T-cell (primary cell): ENCODE measurements at regions not wholly inside any gene's neighbourhood (a gene's known extent, or its start where the extent isn't known, plus 50 kb on each side); places are given as distances from the start of the nearest gene placed in this dataset.

Experiments
- ATAC-seq, 4 experiments: fragments of 200-7000 bp in 3 of 4; fragments of 150-1000 bp in 1 of 4; cut with Tn5 transposase; replicated peaks in 1 of 4; 1 replicate in 3 of 4; 2 replicates in 1 of 4; pipeline ENCODE4 v1.10.0; 2021; ENCODE audit warnings: moderate library complexity in 3 of 4, mild to moderate bottlenecking in 2 of 4, moderate number of reproducible peaks in 1 of 4
- CTCF ChIA-PET, 2 donors: fragments of 300-600 bp; sonication (Branson Sonifier 250); formaldehyde crosslinking; loops; one replicate each; lab custom pipeline; 2022; ENCODE audit warnings: antibody characterized with exemption in 2 of 2; lab: Charles Lee
- POLR2A ChIA-PET, 2 donors: fragments of 300-600 bp; sonication (Branson Sonifier 250); formaldehyde crosslinking; loops; one replicate each; lab custom pipeline; 2022; ENCODE audit warnings: antibody characterized with exemption in 2 of 2; lab: Charles Lee
- DNase-seq, 35 experiments: peaks; one replicate each; pipeline versions ENCODE4 v3.0.0 to v3.0.0-alpha.2; 2013 to 2023
- H3K27ac ChIP-seq: one replicate; pipeline ENCODE4 v1.5.1; 2013; ENCODE audit warnings: low read length
- H3K27me3 ChIP-seq, 2 experiments: replicated peaks in 1 of 2; 1 replicate in 1 of 2; 2 replicates in 1 of 2; pipeline versions ENCODE4 v1.6.1 to v1.7.0; 2013; ENCODE audit warnings: low read length in 1 of 2, mixed read lengths in 1 of 2; ENCODE audit not compliant: control insufficient read depth in 2 of 2, insufficient read depth in 2 of 2; ENCODE audit errors: extremely low read depth in 1 of 2
- H3K36me3 ChIP-seq, 2 donors: 1 replicate in 1 of 2; 2 replicates in 1 of 2; pipeline versions ENCODE4 v1.6.1 to v1.7.0; 2013; ENCODE audit warnings: low read length in 1 of 2; ENCODE audit not compliant: control insufficient read depth in 2 of 2, insufficient read depth in 1 of 2; ENCODE audit errors: extremely low read depth in 1 of 2
- H3K4me1 ChIP-seq, 2 experiments: 1 replicate in 1 of 2; 2 replicates in 1 of 2; pipeline versions ENCODE4 v1.6.1 to v1.7.0; 2013; ENCODE audit warnings: low read length in 2 of 2, mixed read lengths in 1 of 2; ENCODE audit not compliant: insufficient read depth in 2 of 2, control insufficient read depth in 1 of 2; ENCODE audit errors: extremely low read depth in 1 of 2
- H3K4me3 ChIP-seq, 2 donors: 1 replicate in 1 of 2; 2 replicates in 1 of 2; pipeline versions ENCODE4 v1.5.1 to v1.7.0; 2013; ENCODE audit warnings: mild to moderate bottlenecking in 2 of 2, low read length in 1 of 2, moderate library complexity in 1 of 2; ENCODE audit not compliant: control insufficient read depth in 1 of 2; ENCODE audit errors: extremely low read depth in 1 of 2
- H3K9me3 ChIP-seq: 2 replicates; pipeline ENCODE4 v1.7.0; 2013
- H3K27ac Mint-ChIP-seq, 2 donors: one replicate each; pipeline ENCODE4 v1.8.0; 2020 to 2021; ENCODE audit warnings: mild to moderate bottlenecking in 2 of 2, mixed read lengths in 2 of 2
- H3K27me3 Mint-ChIP-seq, 2 donors: one replicate each; pipeline ENCODE4 v1.8.0; 2021 to 2022; ENCODE audit warnings: mixed read lengths in 2 of 2
- H3K36me3 Mint-ChIP-seq: one replicate; pipeline ENCODE4 v1.8.0; 2021; ENCODE audit warnings: mixed read lengths
- H3K4me1 Mint-ChIP-seq, 3 donors: one replicate each; pipeline ENCODE4 v1.8.0; 2020 to 2022; ENCODE audit warnings: mixed read lengths in 3 of 3, mild to moderate bottlenecking in 1 of 3
- H3K4me3 Mint-ChIP-seq, 3 donors: one replicate each; pipeline ENCODE4 v1.8.0; 2020 to 2022; ENCODE audit warnings: mild to moderate bottlenecking in 3 of 3, mixed read lengths in 3 of 3, moderate library complexity in 3 of 3
- H3K9me3 Mint-ChIP-seq, 3 donors: one replicate each; pipeline ENCODE4 v1.8.0; 2020 to 2022; ENCODE audit warnings: mixed read lengths in 3 of 3
- WGBS: methylation state at CpG from one replicate; pipeline ENCODE4 v1.1.5; 2013; ENCODE audit warnings: missing lambda C conversion rate; ENCODE audit not compliant: insufficient coverage; 5-methylcytosine and 5-hydroxymethylcytosine counted together

DNA sequence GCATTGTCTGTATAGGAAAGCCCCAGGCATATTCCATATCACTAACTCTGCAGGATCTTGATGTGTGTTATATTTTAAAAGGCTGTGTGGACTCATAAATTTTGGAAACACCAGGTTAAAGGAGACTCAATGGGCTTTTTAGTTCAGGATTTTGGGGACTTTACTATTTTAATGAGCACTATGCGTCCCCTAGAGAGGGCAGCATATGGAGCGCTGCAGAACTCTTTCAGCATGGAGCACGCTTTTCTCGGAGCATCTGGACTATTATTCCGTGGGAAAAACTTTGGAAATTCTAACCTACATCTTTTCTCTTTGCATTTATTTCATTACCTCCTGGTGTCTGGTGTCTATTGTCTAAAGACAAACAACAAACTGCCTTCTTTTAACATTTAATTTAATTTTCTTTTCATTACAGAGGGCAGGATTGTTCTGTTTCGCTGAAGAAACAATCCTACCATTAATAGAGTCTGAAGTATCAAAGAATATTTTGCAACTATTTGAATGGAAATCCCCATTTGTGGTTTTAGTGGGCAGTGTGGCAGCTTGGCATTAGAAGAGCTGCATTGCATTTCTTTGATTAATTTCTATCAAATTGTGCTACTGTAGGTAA, 399.9 kb upstream of the HSF2 start:
- H3K36me3 ChIP-seq, result no peaks in the 10 kb centered on the region
- no peaks in the 10 kb centered on the region for H3K27me3 ChIP-seq
- no peaks in the 10 kb centered on the region for H3K4me1 ChIP-seq
- ATAC-seq, result no peak
- CTCF ChIA-PET, result no interaction called here
- Mint-ChIP-seq H3K4me1 (no peaks in the 10 kb centered on the region), H3K36me3 (no peaks in the 10 kb centered on the region), H3K9me3 (no peaks in the 10 kb centered on the region), H3K27ac (no peak overlapping the region), H3K4me3 (no peak overlapping the region), H3K27me3 (peaks cover 0 to 9% of the 10 kb centered on the region in 2 donors)
- H3K4me3 ChIP-seq, result no peak overlapping the region
- POLR2A ChIA-PET, result no interaction called here
- no peak for DNase-seq
- 74% methylated on average over 5 of the region's 6 CpGs for WGBS
- no peak overlapping the region for H3K27ac ChIP-seq
- no peaks in the 10 kb centered on the region for H3K9me3 ChIP-seq

DNA sequence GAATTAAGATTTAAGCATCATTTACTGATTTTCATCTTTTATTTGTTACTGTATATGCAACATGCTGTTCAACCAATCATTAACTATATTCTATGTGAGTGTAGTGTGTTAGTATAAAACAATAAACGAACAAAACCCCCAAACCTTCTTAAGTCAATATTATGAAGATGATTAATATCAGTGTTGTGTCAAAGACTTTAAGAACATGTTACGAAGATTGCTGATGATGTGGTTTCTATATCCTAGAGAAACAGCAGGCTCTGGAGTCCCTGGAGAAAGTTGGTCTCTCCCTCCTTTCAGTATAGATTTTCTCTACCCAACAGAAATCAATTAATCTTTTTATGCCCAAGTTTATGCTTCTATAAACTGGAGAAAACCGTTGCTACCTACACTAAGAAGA, 393.8 kb upstream of the HSF2 start:
- POLR2A ChIA-PET, result no interaction called here
- Mint-ChIP-seq H3K4me1 (peaks cover 3 to 10% (median 6%) of the 10 kb centered on the region in 3 donors), H3K27ac (no peak overlapping the region), H3K4me3 (no peak overlapping the region), H3K36me3 (no peaks in the 10 kb centered on the region), H3K9me3 (no peaks in the 10 kb centered on the region), H3K27me3 (peaks cover 0 to 9% of the 10 kb centered on the region in 2 donors)
- ATAC-seq, result no peak
- Histone ChIP-seq H3K27me3 (no peaks in the 10 kb centered on the region), H3K36me3 (no peaks in the 10 kb centered on the region), H3K4me3 (no peak overlapping the region), H3K9me3 (no peaks in the 10 kb centered on the region), H3K4me1 (no peaks in the 10 kb centered on the region), H3K27ac (no peak overlapping the region)
- CTCF ChIA-PET, result no interaction called here
- no CpG with 5 or more reads among the region's 3 CpGs for WGBS
- no peak for DNase-seq

DNA sequence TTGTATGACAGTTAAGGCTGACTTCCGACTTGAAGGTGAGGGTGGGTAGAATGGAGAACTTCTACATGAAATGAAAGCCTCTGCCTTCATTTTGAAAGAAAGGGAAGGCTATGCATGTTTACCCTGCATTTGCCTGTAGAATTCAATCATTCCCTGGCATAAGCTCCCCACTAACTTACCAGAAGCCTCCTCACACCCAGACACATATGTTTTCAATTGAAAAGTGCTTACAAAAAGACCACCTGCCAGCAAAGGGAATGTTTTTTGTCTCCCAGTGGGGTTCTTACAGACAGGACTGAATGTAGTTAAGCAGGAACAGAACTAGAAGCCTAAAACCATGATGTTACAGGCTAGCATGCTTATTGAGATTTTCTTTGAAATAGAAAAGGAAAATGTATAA, 392.1 kb upstream of the HSF2 start:
- CTCF ChIA-PET, result no interaction called here
- WGBS, result no CpG with 5 or more reads among the region's 1 CpG
- Histone ChIP-seq H3K27me3 (no peaks in the 10 kb centered on the region), H3K36me3 (no peaks in the 10 kb centered on the region), H3K4me3 (no peak overlapping the region), H3K4me1 (no peaks in the 10 kb centered on the region), H3K27ac (no peak overlapping the region), H3K9me3 (no peaks in the 10 kb centered on the region)
- Mint-ChIP-seq H3K27ac (no peak overlapping the region), H3K27me3 (peaks cover 0 to 4% of the 10 kb centered on the region in 2 donors), H3K4me3 (no peak overlapping the region), H3K36me3 (no peaks in the 10 kb centered on the region), H3K9me3 (no peaks in the 10 kb centered on the region), H3K4me1 (peaks cover 3 to 10% (median 6%) of the 10 kb centered on the region in 3 donors)
- ATAC-seq, result no peak
- DNase-seq, result no peak
- POLR2A ChIA-PET, result no interaction called here

DNA sequence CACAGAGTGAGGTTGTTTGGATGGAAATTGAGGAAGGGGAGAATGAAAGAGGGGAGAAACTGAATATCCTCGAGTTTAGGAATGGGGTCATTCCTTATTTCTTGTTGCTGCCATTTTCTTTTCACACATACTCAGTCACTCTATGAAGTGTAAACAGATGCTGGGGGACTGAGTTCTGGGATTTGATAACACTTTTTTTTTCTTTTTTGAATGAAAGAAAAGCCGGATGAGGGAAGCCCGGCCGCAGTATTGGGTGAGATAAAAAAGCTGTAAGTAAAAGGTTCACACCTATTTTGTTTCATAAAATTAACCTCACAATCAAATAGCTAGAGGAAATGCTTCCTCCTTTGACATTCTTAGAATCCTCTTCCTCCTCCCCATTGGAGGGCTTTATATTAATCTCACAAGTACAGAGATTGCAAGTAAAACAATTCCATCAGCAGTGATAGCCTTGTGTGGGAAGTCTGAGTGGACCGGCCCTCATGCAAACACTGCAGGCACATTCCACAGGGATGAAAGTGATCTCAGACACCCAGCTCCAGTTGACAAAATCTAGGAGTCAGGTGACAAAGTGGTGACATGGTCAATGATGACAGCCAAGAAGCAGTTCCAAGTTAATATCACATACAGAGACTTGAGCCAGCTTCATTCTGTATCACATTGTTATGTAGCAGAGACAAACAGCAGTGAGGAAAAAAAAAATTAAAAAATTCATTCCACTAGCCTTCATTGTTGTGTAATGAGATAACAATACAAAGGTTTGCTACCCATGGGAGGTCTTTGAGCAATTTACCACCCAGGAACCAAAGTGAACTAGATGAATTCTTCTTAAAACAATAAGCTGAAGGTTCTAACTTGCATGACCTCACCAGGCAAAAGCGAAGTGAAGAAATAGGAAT, 391.1 kb upstream of the HSF2 start:
- H3K27me3 ChIP-seq, result no peaks in the 10 kb centered on the region
- H3K4me1 Mint-ChIP-seq, result peaks cover 3 to 10% (median 6%) of the 10 kb centered on the region in 3 donors
- POLR2A ChIA-PET, result no interaction called here
- H3K4me3 Mint-ChIP-seq, result no peak overlapping the region
- no peaks in the 10 kb centered on the region for H3K36me3 Mint-ChIP-seq
- H3K9me3 ChIP-seq, result no peaks in the 10 kb centered on the region
- no peak for DNase-seq
- H3K27ac Mint-ChIP-seq, result no peak overlapping the region
- H3K36me3 ChIP-seq, result no peaks in the 10 kb centered on the region
- ATAC-seq, result no peak
- CTCF ChIA-PET, result no interaction called here
- H3K4me1 ChIP-seq, result no peaks in the 10 kb centered on the region
- H3K27me3 Mint-ChIP-seq, result no peaks in the 10 kb centered on the region
- no peaks in the 10 kb centered on the region for H3K9me3 Mint-ChIP-seq
- WGBS, result 83% methylated on average over 1 of the region's 6 CpGs
- no peak overlapping the region for H3K4me3 ChIP-seq
- no peak overlapping the region for H3K27ac ChIP-seq

DNA sequence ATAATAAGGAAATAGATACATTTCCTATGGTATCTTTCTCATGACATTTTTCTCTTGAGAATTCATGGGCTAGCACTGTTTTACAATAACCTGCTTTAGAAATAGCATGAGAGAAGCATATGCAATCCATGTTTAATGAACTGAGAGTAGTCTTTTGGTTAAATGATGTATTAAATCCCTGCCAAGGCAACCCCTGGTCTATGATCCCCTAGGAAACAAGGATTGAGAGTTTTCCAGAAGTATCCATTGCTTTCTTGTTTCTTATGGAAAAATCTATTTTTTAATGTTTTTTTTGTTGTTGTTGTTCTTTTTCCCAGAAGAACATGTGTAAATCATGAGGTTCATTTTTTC, 390.5 kb upstream of the HSF2 start:
- H3K27ac ChIP-seq, result no peak overlapping the region
- Mint-ChIP-seq H3K27me3 (no peaks in the 10 kb centered on the region), H3K27ac (no peak overlapping the region), H3K36me3 (no peaks in the 10 kb centered on the region), H3K4me3 (no peak overlapping the region), H3K9me3 (no peaks in the 10 kb centered on the region), H3K4me1 (peaks cover 3 to 10% (median 6%) of the 10 kb centered on the region in 3 donors)
- H3K9me3 ChIP-seq, result no peaks in the 10 kb centered on the region
- POLR2A ChIA-PET, result no interaction called here
- H3K4me1 ChIP-seq, result no peaks in the 10 kb centered on the region
- no peaks in the 10 kb centered on the region for H3K27me3 ChIP-seq
- no peak for DNase-seq
- no peak for ATAC-seq
- no peak overlapping the region for H3K4me3 ChIP-seq
- CTCF ChIA-PET, result no interaction called here
- no peaks in the 10 kb centered on the region for H3K36me3 ChIP-seq

DNA sequence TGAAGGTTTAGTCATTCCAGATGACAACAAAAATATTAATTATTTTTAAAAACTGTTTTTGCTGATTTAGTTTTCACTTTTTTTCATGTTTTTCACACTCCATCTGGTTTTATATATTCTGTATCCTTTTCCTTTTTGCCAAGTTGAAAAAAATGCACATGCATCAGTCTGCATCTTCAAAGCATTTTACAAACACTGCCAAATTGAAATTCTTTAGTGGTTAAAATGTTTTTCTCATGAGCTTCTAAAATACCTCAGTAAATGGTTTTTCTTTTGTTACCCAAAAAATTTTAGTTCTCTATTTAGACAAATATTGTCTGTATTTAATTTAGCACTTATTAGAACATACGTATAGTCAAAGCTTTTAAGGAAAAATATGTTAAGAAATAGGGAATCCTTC, 386.9 kb upstream of the HSF2 start:
- Mint-ChIP-seq H3K27me3 (no peaks in the 10 kb centered on the region), H3K9me3 (no peaks in the 10 kb centered on the region), H3K4me3 (no peak overlapping the region), H3K27ac (no peak overlapping the region), H3K4me1 (peaks cover 3 to 10% (median 6%) of the 10 kb centered on the region in 3 donors), H3K36me3 (no peaks in the 10 kb centered on the region)
- WGBS, result no CpG with 5 or more reads among the region's 1 CpG
- no peak for DNase-seq
- no peaks in the 10 kb centered on the region for H3K36me3 ChIP-seq
- H3K27me3 ChIP-seq, result no peaks in the 10 kb centered on the region
- H3K4me1 ChIP-seq, result no peaks in the 10 kb centered on the region
- no peak for ATAC-seq
- ChIA-PET POLR2A (interaction anchor here in 1 of 2 donors (0.7 kb wide), 1 partner anchor 685 kb away, joined by 4 read pairs; no protein-coding TSS in a partner anchor), CTCF (interaction anchor here in 1 of 2 donors (1.1 kb wide), 1 partner anchor 699 kb away, joined by 4 read pairs; no protein-coding TSS in a partner anchor)
- H3K9me3 ChIP-seq, result no peaks in the 10 kb centered on the region
- H3K4me3 ChIP-seq, result no peak overlapping the region
- no peak overlapping the region for H3K27ac ChIP-seq
